ENCODE measurements at regions not wholly inside any gene's neighbourhood (a gene's known extent, or its start where the extent isn't known, plus 50 kb on each side); places are given as distances from the start of the nearest gene placed in this dataset.
"Not testable (repeated sequence)": the region's sequence is repeated elsewhere in the genome, so short reads cannot be mapped to it uniquely, and the experiment has no call there.

DNA sequence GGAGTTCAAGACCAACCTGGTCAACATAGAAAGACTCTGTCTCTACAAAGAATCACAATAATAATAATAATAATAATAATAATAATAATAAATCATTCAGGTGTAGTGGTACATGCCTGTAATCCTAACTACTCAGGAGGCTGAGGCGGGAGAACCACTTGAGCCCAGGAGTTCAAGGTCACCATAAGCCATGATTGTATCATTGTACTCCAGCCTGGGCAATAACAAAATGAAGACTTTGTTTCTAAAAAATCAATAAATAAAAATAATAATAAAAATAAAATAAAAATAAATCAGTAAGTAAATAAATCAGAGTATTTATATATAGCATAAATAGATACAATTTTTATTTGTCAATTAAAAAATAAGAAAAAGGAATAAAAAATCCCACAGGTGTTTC, 1636.4 kb downstream of the SLITRK1 start:
- DNase-seq: no peak

DNA sequence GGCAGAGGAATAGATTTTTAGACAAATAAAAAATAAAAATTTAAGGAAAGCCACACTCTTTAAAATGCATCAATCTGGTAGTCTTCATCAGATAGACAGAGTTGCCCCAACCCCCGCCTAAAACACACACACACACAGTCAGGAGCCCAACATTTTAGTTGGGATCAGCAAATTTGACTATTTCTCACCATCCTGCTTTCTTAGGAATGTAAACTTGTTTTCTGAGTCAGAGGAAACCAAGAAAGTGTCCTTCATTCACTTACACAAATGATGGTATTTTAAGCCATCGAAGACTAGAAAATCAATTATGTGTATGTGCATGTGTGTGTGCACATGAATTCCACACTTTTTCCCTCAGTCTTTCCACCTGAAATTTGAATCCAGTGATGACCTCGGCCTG, 1657.5 kb downstream of the SLITRK1 start:
- no peak for DNase-seq

DNA sequence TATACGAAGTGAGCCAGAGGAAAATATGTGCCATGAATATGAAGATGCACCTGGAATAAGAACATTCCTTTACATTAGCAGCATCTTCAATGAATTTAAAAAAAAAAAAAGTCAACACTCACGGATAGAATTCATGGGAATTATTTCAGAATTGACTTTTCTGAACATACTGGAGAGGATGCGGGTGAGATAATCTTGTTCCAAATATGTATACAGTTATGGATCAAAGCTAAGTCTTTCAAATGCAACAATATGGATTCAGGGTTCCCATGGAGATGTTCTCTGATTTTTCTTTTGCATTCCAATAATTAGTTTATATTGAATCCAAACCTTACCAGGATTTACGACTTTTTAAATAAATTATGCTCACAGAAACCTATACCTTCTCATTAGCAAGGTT, 1660.7 kb downstream of the SLITRK1 start:
- no peak for DNase-seq

DNA sequence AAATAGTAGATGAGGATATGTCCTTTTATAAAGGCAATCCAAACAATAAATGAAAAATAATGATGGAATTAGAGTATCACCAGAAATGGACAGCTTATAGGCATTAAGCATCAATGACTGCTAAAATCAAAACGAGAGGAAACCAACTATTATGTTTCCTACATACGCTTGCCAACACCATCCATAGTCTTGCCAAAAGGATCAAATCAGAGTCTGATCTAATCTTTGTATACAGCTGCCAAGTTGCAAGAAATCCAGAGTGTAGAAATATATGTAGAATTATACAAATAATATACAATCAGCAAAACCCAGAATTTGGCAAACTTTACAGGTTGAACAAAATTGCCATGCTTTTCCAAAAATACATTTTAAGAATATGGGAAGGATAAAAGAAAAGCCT, 1661.6 kb downstream of the SLITRK1 start:
- no peak for DNase-seq

DNA sequence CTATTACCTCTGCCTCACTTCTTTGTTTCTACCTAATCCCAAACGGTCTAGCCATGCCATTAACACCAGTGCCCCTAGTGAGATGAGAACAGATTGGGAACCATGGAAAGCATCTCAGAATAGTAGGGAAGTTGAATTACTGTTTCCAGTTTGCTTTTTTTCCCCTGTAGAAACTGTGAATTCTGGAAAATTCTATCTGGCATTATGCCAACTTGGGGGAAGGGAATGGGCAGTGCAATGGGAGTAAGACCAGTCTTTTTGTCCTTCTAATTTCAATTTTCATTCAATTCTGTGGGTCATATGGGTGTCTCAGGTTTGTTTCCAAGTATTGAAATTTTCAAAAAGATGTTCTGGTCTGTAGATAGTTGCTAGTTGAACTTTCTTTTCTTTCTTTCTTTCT, 1666.1 kb downstream of the SLITRK1 start:
- no peak for DNase-seq

DNA sequence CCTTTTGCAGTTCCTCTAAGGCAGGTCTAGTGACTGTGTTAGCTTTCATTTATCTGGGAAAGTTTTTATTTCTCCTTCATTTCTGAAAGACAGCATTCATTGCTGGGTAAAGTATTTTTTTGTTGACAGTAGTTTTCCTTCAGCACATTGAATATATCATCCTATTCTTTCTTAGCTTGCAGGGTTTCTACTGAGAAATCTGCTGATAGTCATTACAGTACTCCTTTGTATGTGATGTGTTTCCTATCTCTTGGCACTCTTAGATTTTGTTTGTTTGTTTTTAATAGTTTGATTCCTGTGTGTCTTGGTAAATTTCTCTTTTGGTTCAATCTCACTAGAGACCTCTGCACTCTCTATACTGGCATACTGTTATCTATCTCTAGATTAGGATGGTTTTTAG, 1667.9 kb downstream of the SLITRK1 start:
- DNase-seq: no peak

DNA sequence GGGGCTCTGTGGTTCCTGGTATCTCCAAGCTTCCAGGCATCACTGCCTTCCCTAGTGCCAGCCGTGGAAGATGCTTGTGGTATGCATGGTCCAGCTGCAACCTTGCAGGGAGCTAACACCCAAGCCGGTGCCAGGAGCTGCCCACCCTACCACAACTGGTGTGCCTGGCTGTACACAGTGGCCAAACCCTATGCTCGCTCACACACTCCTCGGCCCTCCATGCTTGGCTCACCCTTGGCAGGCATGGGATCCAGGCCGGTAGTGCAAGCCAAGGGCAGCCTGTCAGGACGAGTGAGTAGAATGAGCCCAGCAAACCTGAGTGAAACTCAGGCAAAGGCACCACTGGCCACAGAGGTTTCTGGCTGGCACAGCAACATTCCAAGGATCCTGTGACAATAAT, 1676.0 kb downstream of the SLITRK1 start:
- no peak for DNase-seq

DNA sequence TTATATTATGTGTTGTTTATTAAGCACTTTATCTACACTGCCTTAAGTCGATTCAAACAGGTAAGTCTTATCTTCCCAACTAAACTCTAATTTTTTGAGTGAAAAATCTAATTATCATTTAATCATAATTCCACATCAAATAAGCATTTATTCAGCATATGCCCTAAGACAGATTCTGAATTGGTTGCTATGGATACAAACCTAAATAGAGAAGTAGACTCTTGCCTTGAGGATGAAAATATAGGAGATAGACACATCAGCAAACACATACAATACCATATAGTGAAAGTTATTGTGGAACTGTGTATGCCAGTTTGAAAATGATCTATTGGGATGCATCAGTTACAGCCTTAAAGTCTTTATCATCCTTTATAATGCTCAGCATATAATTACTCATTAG, 1679.9 kb downstream of the SLITRK1 start:
- DNase-seq: no peak

DNA sequence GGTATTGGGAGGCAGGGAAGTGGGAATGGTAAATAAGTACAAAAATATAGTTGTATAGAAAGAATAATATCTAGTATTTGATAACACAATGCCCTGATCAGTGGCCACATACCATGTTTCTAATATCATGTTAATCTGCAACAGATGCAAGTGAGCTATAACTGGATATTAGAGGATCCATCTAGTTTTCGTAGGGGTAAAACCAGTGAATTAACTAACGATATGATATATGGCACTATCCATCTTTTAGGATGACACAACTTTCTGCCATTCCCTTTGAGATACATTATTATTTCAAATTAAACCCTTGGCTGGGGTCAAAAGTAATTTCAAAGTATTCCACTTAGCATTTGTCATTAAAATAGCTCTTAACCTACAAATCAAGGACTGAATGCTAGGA, 1686.2 kb downstream of the SLITRK1 start:
- DNase-seq: no peak

DNA sequence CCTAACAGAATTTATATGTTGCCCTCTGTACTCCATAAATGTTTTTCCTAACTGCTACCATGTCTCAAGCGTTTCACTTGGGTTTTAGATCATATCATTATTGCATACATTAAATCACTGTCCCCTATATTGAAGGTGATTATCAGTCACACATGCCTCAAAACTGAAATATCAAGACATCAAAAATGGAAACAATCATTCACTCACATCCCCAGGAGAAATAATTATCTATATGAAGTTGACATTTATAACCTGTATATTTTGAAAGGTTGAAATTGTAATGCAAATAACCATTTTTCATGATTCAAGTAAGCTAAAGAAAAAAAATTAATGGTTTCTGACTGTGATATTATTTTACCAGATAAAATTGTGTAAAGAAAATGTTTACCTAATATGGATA, 1695.0 kb downstream of the SLITRK1 start:
- DNase-seq: no peak

DNA sequence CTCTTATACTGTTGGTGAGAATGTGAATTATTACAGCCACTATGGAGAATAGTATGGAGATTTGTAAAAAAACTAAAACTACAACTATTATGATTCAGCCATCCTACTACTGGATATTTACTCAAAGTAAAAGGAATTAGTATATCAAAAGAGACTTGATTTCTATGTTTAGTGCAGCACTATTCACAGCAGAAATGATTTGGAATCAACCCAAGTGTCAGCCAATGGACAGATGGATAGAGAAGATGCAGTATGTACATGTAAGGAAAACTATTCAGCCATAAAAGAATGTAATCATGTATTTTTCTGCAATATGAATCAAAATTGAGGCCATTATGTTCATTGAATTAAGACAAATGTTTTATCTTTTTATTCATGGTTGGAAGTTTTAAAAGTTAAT, 1705.5 kb downstream of the SLITRK1 start:
- no peak for DNase-seq

DNA sequence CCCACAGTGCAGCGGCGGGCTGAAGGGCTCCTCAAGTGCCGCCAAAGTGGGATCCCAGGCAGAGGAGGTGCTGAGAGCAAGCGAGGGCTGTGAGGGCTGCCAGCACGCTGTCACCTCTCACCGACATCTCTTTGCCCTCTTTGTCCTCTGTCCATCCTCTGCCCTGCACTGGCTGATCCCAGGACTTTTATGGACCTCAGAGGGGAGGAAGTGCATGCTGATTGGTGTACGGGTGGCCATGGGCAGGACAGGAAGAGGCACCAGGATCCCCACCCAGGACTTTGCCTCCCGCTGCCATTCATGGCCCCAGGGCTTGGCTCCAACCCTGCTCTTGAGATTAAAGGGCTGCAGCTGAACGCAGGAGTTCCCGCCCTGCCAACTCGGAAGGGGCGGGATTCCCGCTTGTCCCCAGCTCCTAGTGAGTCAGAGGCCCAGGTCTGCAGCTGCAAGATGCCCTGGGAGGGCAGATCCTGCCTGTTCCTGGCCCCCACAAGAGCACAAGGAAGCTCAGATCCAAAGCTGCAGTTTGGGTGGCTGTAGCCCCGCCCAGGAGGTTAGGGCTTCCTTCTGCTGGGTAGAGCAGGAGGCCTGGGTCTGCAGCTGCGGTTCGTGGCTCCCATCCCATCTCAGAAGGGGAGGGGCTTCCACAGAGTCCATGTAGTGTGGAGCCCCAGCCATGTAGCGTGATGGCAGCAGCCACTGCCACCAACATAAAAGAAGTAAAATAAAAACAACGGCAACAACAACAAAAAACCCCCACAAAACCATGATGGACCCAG, 1716.7 kb downstream of the SLITRK1 start:
- no peak for DNase-seq

DNA sequence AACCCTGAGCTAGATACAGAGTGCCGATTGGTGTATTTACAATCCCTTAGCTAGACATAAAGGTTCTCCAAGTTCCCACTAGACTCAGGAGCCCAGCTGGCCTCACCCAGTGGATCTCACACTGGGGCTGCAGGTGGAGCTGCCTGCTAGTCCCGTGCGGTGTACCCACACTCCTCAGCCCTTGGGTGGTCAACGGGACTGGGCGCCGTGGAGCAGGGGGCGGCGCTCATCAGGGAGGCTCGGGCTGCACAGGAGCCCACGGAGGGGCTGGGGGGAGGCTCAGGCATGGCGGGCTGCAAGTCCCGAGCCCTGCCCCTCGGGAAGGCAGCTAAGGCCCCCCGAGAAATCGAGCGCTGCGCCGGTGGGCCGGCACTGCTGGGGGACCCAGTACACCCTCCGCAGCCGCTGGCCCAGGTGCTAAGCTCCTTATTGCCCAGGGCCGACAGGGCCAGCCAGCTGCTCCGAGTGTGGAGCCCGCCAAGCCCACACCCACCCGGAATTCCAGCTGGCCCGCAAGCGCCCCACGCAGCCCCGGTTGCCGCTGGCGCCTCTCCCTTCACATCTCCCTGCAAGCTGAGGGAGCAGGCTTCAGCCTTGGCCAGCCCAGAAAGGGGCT, 1717.4 kb downstream of the SLITRK1 start:
- not testable (repeated sequence) for DNase-seq

DNA sequence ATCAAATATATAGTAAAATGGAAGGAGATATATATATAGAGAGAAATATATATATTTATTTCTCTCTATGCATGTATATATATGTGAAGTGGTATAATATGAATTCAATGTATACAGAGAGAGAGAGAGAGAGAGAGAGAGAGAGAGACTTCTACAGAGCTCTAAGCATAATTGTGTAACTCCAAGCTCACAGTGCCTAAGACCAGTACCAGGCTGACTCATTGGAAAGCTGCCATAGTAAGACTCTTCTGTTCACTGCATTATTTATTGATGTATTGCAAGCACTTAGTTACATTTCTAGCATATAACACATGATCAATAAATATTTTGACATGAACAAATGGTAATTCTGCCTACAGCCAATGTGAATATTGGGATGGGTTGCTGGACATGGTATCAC, 1734.7 kb downstream of the SLITRK1 start:
- no peak for DNase-seq

DNA sequence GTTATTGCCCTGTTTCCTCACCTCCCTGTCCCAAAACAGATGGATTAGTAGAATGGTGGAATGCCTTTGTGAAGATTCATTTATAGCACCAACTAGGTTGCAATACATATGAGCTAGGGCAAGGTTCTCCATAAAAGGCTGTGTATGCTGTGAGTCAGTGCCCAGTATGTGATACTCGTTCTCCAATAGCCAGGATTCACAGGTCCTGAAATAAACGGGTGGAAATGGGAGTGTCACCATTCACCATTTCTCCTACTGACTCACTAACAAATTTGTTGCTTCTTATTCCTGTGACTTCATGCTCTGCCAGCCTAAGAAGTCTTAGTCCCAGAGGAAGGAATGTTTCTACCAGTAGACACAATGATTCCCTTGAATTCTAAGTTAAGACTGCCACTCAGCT, 1745.4 kb downstream of the SLITRK1 start:
- no peak for DNase-seq

DNA sequence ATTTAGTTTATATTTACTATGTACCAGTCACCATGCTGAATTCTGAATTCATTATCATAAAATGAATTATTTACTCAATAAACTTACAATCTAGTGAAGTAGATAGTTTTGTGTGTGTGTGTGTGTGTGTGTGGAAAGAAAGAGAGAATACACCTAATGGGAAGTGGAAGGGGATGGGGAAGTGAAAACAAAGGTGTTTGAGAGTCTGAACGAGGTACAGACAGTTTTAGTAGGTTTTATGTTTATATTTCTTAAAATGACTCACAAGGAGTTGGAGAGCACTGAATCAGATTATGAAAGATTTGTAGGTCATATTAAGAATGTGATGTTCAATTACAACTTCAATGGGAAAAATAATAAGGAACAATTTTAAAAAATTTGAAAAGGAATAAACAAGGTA, 1753.0 kb downstream of the SLITRK1 start:
- DNase-seq: no peak

DNA sequence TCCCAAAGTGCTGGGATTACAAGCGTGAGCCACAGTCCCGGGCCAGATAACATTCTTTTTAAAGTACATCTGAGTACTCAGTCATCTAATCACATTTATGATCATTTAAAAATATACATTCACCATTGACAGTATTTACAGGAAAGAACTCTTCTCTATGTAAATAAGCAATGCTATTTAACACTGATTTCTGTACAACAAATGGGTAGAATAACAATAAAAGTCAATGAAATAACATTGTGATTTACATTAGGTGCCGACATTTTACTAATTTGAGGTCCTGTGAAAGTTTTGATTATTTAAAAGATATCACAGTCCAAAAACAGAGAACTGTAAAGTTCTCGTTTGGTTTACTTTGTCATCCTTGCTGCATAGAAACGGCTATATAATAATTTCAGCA, 1763.7 kb downstream of the SLITRK1 start:
- DNase-seq: no peak

DNA sequence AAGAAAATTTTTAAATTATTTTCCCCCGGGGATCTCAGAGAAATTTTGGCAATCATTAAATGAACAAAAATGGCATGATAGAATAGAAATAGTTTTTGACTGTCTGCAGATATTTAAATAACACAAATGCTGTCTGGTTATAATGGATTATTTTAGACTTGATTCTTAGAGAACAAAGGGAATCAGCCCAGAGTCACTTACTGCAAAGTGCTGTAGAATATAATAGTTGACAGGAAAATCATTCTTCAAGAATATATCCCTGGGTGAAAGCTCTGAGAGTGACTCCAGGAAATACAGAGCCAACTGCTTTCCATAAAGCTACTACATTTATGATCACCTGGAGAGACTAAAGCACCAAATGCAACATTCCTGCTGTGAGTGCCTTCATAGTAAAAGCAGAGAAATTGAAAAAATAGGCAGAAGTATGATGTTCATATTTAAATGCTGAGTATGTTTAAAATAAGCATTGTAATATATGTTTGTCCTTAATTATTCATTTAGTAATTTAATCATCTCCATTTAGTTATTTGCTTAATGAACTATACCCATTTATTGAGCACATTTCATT, 1765.8 kb downstream of the SLITRK1 start:
- no peak for DNase-seq

DNA sequence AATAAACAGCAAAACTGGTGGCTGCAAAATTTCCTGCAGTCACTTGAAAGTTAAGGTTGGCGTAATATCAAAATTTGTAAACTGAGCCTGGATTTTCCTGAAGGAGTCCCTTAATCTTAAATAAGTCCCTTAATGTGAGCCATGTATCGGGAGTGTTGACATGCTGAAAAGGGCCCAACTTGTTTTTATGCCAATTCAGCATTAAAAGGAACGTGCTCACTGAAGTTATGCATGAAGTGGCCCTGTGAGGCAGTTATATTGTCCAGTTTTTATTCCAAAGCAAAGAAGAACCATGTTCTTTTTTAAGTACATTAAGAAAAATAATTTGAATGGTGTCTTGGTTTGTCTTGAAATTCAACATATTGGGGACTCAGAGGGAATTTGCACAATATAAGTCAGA, 1766.9 kb downstream of the SLITRK1 start:
- DNase-seq: no peak

DNA sequence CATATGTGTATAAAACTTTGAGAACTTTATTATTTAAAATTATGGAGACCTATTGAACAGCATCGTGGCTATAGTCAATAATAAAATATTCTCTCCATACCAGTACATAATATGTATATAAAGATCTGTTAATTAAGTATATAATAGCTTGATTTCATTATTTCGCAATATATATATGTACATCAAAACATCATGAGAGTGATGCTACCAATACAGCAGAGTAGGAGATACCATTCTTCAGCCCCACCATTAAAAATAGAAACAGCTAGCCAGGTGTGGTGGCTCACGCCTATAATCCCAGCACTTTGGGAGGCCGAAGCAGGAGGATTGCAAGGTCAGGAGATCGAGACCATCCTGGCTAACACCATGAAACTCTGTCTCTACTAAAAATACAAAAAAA, 1755.3 kb upstream of the SPRY2 start:
- no peak for DNase-seq

DNA sequence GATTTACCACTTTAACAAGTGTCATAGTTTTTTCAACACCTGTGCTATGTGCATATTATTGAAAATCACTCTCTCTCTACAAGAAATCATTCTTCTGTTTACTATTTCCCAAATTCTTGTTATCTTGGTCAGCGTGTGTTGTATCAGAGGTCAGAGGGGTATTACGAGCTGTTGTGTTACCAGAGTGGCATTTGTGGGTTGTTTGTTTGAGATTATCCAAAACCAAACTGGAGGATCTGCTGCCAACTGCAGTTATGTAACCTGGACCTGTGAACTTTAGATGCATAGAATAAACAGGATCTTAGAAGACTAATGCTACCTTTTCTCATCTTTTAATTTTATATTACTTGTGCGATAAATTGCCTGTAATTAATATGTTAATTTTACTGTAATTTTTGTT, 1751.4 kb upstream of the SPRY2 start:
- no peak for DNase-seq

DNA sequence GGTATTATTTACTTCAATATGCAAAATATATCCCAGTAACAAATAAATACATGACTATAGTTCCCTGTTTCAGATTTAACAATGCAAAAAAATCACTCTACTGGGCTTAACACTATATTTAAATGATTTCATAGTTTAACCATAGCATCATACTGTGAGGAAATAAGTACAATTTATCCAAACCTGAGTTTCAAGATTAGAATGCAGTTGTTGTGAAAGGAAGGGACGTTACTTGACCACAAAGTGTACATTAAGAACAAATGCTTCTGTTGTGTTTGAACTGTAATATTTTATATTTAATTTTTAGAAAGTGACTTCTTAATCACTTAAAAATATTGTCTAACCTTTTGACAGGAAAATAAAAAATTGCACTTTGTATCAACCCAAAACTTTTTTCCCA, 1747.9 kb upstream of the SPRY2 start:
- DNase-seq: no peak

DNA sequence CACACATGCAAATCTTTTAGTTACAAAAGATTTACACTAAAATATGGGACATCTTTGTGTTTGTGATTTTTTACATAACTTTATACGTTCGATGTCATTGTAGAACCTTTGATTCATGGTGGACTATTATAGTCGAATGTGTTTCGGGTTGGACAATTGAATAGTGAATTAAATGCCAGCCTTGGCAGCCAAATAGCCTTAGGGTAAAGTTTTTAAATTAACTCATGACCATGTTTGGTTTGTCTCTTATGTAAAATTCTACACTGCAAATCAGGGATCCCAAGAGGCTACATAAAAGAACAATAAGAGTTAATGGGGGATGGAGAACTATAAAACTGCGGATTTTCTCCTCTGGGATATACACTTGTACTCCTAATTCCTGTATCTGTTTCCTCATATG, 1735.6 kb upstream of the SPRY2 start:
- no peak for DNase-seq

Data from nucleus accumbens (tissue), 56 donors.